PFSK-1 (cell line): ENCODE measurements at regions not wholly inside any gene's neighbourhood (a gene's known extent, or its start where the extent isn't known, plus 50 kb on each side); places are given as distances from the start of the nearest gene placed in this dataset.

Experiments
- FOXP2 ChIP-seq: optimal IDR thresholded peaks from 2 replicates; pipeline ENCODE3; 2011; ENCODE audit warnings: borderline replicate concordance, control low read depth, inconsistent platforms; ENCODE audit not compliant: insufficient read depth; ENCODE audit errors: extremely low read length, extremely low read depth
- POLR2AphosphoS5 ChIP-seq: IDR thresholded peaks from 2 replicates; pipeline ENCODE4 v1.6.1; 2012; ENCODE audit warnings: low read depth, mild to moderate bottlenecking, control low read depth, low read length, moderate library complexity

DNA sequence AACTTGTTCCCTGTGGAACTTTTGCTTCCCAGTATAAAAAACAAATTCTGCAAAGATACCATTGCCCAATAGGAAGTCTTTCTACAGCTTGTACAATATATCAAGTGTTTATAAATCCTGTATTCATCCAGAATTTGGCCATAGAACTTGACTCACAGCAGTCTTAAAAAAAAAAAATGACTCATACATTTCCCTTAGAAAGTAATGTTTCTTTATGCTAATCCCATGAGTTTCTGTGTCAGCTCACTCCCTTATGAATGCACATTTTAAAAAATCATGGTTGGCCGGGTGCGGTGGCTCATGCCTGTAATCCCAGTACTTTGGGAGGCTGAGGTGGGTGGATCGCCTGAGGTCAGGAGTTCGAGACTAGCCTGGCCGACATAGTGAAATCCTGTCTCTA lies 89.3 kb upstream of the DMRT1 start:
- TF ChIP-seq POLR2AphosphoS5 (no peak), FOXP2 (no peak)
